Esophagus muscularis mucosa (tissue), 4 donors: ENCODE measurements at regions not wholly inside any gene's neighbourhood (a gene's known extent, or its start where the extent isn't known, plus 50 kb on each side); places are given as distances from the start of the nearest gene placed in this dataset.

Source experiments
- DNase-seq: peaks from one replicate; pipeline ENCODE4 v3.0.0-alpha.2; 2017; ENCODE audit errors: extremely low spot score
- H3K27ac ChIP-seq, 4 donors: fragments of 200-600 bp; sonication (generic); replicated peaks in 1 of 4; 1 replicate in 3 of 4; 2 replicates in 1 of 4; pipeline ENCODE4 v1.5.1; 2016 to 2019; ENCODE audit warnings: mild to moderate bottlenecking in 1 of 4
- H3K27me3 ChIP-seq, 4 donors: fragments of 200-600 bp; sonication (generic); one replicate each; pipeline versions ENCODE4 v1.5.1 to v1.6.0; 2016 to 2019
- H3K36me3 ChIP-seq, 4 donors: fragments of 200-600 bp; sonication (generic); one replicate each; pipeline ENCODE4 v1.5.1; 2016 to 2019
- H3K4me1 ChIP-seq, 4 donors: fragments of 200-600 bp; sonication (generic); one replicate each; pipeline ENCODE4 v1.5.1; 2016 to 2019
- H3K4me3 ChIP-seq, 4 donors: fragments of 200-600 bp; sonication (generic); 1 replicate in 2 of 4; 2 replicates in 2 of 4; pipeline ENCODE4 v1.5.1; 2016 to 2019; ENCODE audit warnings: mild to moderate bottlenecking in 4 of 4, moderate library complexity in 1 of 4
- H3K9me3 ChIP-seq, 4 donors: fragments of 200-600 bp; sonication (generic); 1 replicate in 3 of 4; 2 replicates in 1 of 4; pipeline ENCODE4 v1.5.1; 2016 to 2019
- EP300 ChIP-seq: sonication (generic); formaldehyde crosslinking; IDR thresholded peaks from one replicate; pipeline ENCODE4 v1.6.1; 2017; ENCODE audit warnings: antibody characterized with exemption
- POLR2A ChIP-seq: fragments of 450-650 bp; IDR thresholded peaks from one replicate; pipeline ENCODE4 v1.6.1; 2017; ENCODE audit warnings: antibody characterized with exemption, moderate library complexity, mild to moderate bottlenecking, low read depth
- POLR2AphosphoS5 ChIP-seq, 2 donors: sonication (generic); formaldehyde crosslinking; IDR thresholded peaks; one replicate each; pipeline ENCODE4 v1.6.1; 2017; ENCODE audit warnings: antibody characterized with exemption in 2 of 2
- WGBS: methylation state at CpG from one replicate; pipeline ENCODE4 v1.1.5; 2018; 5-methylcytosine and 5-hydroxymethylcytosine counted together
- intact Hi-C: fragments of 100-400 bp; cut with DNase I; formaldehyde crosslinking; loops from one replicate; pipeline ENCODE4 v1.15.1; 2023
- TF ChIP-seq, protein P1 (sequence below), 3 experiments: fragments of 200-600 bp in 2 of 3; fragments of 450-650 bp in 1 of 3; sonication (generic) in 2 of 3; IDR thresholded peaks; one replicate each; pipeline ENCODE4 v1.5.1; 2017 to 2019; ENCODE audit warnings: antibody characterized with exemption in 3 of 3, mild to moderate bottlenecking in 2 of 3, moderate library complexity in 1 of 3

DNA sequence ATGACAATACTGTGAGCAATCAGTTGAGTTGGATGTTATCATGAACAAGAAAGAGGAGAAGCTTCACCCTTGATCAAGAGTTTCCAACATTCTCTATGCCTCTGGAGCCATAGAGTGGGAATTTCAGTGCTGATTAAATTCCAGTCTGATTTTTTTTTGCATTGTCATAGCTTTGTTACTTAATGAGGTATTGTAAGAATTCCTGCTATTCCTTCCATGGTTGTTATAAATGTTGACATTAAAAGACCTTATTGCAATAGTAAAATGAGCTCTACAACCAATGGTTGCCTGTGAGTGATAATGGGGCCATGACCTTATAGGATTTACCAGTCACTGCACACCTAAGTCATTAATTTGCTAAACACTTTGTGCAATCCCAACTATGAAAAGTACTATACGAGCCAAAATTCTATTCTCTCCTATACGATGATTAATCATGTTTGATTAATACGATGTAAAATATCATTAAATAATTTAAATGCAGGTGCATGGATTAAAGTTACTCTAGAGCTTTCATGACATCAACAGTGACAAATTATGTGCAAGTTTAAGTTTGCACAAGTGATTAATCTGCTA, 353.2 kb upstream of the KLF6 start:
- no peaks in the 10 kb centered on the region for H3K4me1 ChIP-seq
- H3K36me3 ChIP-seq, result no peaks in the 10 kb centered on the region
- intact Hi-C loops, result no loop called here
- H3K9me3 ChIP-seq, result peaks cover 0 to 26% (median 22%) of the 10 kb centered on the region in 4 donors
- H3K27ac ChIP-seq, result no peak overlapping the region
- no peak overlapping the region for H3K4me3 ChIP-seq
- no peak for DNase-seq
- 78% methylated on average over 3 of the region's 3 CpGs for WGBS
- no peaks in the 10 kb centered on the region for H3K27me3 ChIP-seq
- TF ChIP-seq POLR2AphosphoS5 (IDR thresholded peaks at IDR 0.05) (no peak), POLR2A (no peak), EP300 (no peak)
- TF ChIP-seq, protein P1, sequence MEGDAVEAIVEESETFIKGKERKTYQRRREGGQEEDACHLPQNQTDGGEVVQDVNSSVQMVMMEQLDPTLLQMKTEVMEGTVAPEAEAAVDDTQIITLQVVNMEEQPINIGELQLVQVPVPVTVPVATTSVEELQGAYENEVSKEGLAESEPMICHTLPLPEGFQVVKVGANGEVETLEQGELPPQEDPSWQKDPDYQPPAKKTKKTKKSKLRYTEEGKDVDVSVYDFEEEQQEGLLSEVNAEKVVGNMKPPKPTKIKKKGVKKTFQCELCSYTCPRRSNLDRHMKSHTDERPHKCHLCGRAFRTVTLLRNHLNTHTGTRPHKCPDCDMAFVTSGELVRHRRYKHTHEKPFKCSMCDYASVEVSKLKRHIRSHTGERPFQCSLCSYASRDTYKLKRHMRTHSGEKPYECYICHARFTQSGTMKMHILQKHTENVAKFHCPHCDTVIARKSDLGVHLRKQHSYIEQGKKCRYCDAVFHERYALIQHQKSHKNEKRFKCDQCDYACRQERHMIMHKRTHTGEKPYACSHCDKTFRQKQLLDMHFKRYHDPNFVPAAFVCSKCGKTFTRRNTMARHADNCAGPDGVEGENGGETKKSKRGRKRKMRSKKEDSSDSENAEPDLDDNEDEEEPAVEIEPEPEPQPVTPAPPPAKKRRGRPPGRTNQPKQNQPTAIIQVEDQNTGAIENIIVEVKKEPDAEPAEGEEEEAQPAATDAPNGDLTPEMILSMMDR (IDR thresholded peaks at IDR 0.05), result no peak

DNA sequence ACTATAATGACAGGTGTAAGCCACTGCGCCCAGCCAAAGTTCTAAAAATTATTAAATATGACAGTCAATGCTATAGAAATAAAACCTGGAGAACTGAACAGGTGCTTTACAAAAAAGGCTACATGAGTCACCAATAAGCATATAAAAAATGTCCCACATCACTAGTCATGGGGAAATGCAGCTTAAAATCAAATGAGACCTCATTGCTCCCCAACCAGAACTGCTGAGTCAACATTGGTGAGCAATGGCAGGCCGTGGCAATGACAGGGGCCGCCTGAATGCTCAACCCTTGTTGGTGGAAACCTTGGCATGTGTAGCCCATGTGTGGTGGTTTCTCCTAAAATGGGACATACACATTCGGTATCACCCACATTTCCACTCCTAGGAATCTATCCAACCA, 352.3 kb upstream of the KLF6 start:
- intact Hi-C loops, result no loop called here
- no peaks in the 10 kb centered on the region for H3K27me3 ChIP-seq
- no peak for DNase-seq
- no peak overlapping the region for H3K27ac ChIP-seq
- 94% methylated on average over 4 of the region's 4 CpGs for WGBS
- TF ChIP-seq, protein P1 (IDR thresholded peaks at IDR 0.05), result no peak
- TF ChIP-seq POLR2AphosphoS5 (IDR thresholded peaks at IDR 0.05), result no peak
- no peak for TF ChIP-seq POLR2A
- no peak for TF ChIP-seq EP300
- H3K36me3 ChIP-seq, result no peaks in the 10 kb centered on the region
- H3K4me3 ChIP-seq, result no peak overlapping the region
- H3K9me3 ChIP-seq, result peaks cover 0 to 26% (median 22%) of the 10 kb centered on the region in 4 donors
- peaks cover 0 to 1% (median under 1%) of the 10 kb centered on the region in 4 donors for H3K4me1 ChIP-seq

DNA sequence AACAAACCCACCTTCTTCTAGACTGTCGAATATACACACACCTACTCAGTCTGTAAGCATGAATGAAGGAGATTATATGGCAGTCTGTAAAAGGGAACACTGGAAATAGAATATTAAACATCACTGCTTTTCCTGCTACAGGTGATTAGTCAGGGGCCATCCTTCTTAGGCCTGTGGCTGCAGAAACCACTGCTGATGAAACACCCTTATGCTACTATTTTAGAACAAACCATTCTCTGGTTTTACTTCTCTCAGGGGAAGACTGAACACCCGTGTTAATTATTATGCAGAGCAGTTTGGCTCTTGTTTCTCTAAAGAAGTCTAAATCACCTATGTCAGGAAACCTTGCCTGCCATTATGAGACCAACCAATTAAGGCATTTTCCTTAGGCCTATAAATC, 351.1 kb upstream of the KLF6 start:
- Histone ChIP-seq H3K36me3 (no peaks in the 10 kb centered on the region), H3K4me3 (no peak overlapping the region), H3K27ac (no peak overlapping the region), H3K4me1 (peaks cover under 1 to 10% (median 5%) of the 10 kb centered on the region in 4 donors), H3K27me3 (no peaks in the 10 kb centered on the region), H3K9me3 (peaks cover 0 to 17% (median 16%) of the 10 kb centered on the region in 4 donors)
- WGBS, result 79% methylated on average over 2 of the region's 2 CpGs
- no peak for DNase-seq
- intact Hi-C loops, result no loop called here
- TF ChIP-seq EP300 (no peak), POLR2AphosphoS5 (IDR thresholded peaks at IDR 0.05) (no peak), POLR2A (no peak)

DNA sequence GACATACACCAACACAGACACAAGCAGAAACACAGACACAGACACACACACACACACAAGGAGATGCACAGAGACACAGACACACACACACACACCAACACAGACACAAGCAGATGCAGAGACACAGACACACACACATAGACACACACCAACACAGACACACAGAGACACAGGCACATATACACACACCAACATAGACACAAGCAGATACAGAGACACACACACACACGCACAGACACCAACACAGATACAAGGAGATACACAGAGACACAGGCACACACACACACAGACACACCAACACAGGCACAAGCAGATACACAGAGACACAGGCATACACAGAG, 347.2 kb upstream of the KLF6 start:
- intact Hi-C loops, result no loop called here
- WGBS, result 93% methylated on average over 1 of the region's 1 CpG
- no peak overlapping the region for H3K4me3 ChIP-seq
- peak overlapping the region in 1 of 4 donors; percentile 27 for H3K27ac ChIP-seq
- DNase-seq, result no peak
- TF ChIP-seq POLR2A (no peak), EP300 (no peak), POLR2AphosphoS5 (IDR thresholded peaks at IDR 0.05) (no peak)
- TF ChIP-seq, protein P1 (IDR thresholded peaks at IDR 0.05), result no peak
- no peaks in the 10 kb centered on the region for H3K27me3 ChIP-seq
- H3K36me3 ChIP-seq, result no peaks in the 10 kb centered on the region
- H3K9me3 ChIP-seq, result no peaks in the 10 kb centered on the region
- peaks cover 6 to 17% (median 12%) of the 10 kb centered on the region in 4 donors for H3K4me1 ChIP-seq

DNA sequence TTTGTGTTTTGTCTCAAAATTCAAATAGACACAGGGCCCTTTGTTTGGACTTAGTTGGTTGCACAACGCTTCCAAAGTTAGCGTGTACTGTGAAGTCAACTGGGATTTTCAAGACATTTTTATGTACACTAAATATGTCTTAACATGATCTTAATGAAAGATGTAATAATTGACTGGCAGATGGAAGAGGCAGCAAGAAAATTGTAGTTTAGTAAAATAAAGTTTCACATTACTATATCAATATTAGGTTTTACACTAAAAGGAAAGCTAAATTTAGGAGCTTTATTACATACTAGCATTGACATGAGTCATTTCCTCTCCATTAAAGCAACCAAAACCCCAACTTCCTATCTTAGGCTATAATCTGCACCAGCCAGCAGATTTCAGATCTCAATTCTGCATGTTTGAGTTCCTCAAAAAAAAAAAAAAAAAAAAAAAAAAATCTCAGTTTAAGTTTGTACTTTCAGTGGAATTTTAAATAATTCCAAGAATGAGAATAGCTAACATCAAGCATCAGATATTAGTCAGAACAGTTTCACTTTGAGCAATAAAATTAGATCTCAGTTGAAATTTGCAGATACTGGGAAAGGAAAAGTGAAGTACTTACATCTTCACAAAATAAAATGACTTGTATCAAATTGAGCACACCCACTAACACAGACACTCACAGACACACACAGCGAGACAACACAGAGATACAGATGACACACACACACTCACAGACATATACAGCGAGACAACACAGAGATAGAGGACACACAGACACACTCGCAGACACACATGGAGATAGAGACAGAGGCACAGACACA, 346.6 kb upstream of the KLF6 start:
- Histone ChIP-seq H3K9me3 (peaks cover 0 to under 1% (median 0%) of the 10 kb centered on the region in 4 donors), H3K36me3 (no peaks in the 10 kb centered on the region), H3K4me3 (no peak overlapping the region), H3K27ac (peak overlapping the region; percentile 5 to 30 (median 12)), H3K4me1 (peaks cover 6 to 17% (median 12%) of the 10 kb centered on the region in 4 donors), H3K27me3 (no peaks in the 10 kb centered on the region)
- peak in 1 of 2 donors; percentile 19 for TF ChIP-seq POLR2AphosphoS5 (IDR thresholded peaks at IDR 0.05)
- TF ChIP-seq, protein P1 (IDR thresholded peaks at IDR 0.05), result no peak
- intact Hi-C loops, result no loop called here
- DNase-seq, result no peak
- 82% methylated on average over 5 of the region's 5 CpGs for WGBS
